Activated naive CD4-positive, alpha-beta T cell treated with Interleukin-2 at 50 U/mL for 16 hours (primary cell): ENCODE measurements at regions not wholly inside any gene's neighbourhood (a gene's known extent, or its start where the extent isn't known, plus 50 kb on each side); places are given as distances from the start of the nearest gene placed in this dataset.

Experiments used
- DNase-seq: peaks from one replicate; pipeline ENCODE4 v3.0.0-alpha.2; 2020

DNA sequence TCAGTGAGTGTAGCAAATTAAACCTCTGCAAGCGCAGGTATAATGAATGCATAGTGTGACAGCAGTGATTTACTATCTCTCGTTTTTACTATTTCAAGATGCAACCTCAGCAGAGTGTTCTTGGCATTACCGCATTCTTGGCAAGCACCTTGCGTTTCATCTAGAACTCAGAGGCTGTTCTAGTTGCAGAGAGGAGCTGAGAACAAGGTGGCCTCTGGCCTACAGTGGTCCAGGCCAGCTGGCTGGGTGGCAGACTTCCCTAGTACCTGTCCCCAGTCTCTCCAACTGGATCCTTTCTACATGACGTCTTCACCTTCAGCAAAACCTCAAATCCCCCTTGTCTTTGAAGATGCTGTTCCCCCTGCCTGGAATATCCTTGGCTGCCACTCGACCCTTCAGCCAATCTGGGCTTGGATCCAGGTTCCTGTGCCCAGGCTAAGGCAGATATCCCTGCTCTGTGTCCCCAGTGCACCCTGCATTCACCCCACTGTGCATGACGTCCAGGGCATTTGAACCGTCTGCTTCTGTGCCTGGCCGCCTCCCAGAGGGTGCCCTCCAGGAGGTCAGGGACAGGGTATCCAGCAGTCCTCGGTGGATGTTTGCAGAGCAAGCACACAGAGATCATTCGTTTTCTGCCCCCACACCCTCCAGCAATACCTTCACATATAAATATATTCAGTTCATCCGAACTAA is 120.4 kb upstream of the CPEB4 start:
- no peak for DNase-seq

DNA sequence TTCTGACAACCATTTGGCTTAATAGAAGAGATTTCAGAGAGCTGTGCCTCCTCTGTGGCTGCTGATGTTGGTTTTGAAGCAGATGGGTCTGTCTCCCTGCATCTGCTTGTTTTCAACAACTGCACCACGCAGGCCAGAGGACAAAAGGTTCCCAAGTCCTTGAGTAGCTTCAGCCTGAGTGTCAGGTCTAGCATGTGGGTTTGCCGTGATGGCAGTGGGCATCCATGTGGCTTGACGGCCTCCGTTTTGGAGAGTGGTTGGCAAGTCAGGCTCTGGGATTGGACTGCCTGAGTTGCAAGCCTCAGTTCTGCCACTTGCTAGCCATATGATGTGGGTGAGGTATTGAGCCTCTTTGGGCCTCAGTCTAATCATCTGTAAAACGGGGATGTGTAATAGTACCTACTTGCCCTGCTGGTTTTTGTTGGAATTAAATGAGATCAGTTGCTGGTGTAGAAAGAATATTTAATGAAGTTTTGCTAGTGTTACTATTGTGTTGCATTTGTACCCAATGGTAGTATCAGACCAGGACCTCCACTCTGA is 119.8 kb upstream of the CPEB4 start:
- DNase-seq = no peak

DNA sequence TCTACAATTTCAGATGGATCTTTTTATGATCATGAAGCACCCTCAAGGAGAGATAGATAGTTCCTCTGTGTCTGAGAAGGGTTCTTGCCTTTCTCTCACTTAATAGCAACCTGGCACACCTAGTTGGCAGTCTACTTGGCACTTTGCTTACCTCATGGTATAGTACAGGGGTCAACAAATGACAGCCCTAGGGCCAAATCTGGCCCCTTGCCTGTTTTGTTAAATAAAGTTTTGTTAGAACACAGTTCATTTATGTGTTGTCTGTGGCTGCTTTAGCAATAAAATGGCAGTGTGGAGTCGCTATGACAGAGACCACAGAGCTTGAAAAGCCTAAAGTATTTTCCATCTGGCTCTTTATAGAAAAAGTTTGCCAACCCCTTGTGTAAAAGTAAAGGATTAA is 119.3 kb upstream of the CPEB4 start:
- no peak for DNase-seq

DNA sequence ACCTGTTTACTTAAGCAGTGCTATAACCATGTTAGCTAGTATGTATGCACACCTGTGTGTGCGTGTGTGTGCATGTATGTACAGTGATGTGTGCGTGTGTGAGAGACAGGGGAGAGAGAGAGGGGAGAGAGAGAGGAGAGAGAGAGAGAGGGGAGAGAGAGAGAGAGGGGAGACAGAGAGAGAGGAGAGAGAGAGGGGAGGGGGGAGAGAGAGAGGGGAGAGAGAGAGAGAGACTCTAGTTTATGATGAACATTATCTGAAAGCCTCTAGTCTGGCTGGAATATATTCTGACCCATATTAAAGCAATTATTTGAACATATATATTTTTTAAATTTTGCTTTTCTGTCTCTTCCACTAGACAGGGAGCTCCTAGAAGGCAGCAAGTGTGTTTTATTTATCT is 117.5 kb upstream of the CPEB4 start:
- no peak for DNase-seq

DNA sequence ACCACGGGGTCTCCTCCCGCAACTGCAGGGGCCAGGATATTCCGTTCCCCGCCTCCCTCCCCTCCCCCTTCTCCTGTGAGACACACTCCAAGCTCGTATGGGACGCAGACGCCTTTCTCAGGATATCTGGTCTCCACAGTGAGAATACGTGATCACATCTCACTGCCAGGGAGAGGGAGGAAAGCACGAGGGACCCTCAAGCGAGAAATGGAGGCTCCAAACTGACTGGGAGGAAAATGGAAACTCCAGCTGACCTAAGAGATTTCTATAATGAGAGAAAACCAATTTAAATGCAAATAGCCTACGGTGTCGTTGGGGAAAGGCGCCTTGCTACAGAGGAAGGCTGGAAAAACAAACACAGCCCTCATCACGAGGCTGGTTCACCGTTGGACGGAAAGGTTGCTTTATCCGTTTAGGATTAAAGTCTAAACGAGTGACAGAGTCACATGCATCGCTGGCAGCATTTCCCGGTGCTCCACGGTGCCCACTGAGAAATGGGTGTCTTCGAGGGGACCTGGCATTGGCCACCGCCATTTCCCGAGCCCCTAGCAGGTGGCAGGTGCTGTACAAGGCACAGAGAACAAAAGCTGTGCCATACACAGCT is 116.9 kb upstream of the CPEB4 start:
- no peak for DNase-seq

DNA sequence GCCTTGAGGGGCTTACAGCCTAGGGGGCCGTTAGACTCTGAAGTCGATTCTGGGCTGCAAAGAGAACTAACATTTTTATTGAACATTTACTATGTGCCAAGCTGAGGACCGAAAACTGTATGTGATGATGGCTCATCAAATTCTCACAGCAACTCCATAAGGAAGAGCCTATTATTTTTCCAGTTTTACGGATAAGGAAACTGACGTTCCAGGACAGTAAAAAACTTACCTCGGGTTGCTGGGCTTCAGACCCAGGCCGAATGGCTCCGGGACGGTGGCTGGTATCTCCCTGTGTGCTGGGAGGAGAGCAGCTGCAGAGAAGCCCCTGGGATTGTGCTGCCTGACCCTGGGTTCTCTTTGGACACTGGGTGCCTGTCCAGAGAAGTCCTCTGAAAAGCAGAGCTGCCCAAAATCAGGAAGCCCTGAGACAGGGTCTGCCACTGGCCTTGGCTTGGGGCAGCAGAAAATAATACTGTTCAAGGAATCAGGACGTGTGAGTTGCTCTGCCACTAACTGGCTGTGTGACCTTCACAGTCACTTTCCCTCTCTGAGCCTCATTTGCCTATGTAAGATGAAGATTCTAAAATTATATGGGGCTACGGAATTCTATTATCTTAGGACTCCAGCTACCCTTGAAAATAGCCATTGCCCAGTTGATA is 116.3 kb upstream of the CPEB4 start:
- no peak for DNase-seq

DNA sequence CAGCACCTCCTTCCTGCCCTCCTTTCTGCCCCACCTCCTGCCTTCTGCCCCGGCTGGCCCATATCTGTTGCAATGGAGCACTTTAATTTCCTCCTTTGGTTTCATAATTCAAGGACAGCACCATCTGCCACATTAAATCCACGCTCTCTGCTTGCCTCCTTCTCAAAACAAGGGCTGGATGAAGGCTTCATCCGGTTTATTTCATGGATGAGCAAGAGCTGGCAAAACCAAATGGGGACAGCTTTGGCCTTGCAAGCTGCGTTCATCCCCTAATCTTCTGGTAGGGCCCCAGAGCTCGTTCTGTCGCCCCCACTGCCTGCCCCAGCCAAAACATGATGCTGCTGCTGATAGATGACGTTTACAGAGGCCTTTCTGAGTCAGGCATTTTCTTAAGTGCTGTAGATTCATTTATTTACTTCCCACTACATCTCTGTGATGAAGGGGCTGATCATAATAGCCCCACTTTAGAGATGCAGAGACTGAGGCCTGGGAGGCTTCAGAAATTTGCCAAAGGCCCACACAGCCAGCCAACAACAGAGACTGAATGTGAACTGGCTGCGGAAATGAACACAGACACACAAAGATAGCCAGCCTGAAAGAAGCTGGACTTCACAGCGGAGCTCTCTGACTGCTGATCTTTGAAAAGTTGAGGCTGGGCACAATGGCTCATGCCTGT is 115.6 kb upstream of the CPEB4 start:
- DNase-seq = no peak

DNA sequence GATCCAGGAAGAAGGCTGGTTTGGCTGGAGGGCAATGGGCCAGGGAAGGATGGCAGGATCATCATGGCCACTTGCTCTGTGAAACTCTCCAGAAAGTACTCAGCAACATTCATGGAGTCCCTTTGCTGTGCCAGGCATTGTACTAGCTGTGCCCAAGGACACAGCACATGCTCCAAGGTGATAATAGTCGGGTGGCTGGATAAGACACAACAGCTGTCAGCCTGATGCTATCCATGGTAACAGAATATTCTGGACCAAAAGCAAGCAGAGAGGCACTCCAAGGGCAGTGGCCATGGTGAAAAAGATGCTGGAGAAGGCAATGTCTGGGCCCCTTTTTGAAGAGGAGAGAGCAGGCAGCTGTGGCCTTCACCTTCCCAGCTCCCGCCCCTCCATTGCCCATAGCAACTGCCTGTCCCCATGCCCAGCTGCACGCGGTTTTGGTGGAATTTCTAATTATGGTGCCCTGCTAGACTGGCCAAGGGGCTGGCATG is 113.8 kb upstream of the CPEB4 start:
- no peak for DNase-seq

DNA sequence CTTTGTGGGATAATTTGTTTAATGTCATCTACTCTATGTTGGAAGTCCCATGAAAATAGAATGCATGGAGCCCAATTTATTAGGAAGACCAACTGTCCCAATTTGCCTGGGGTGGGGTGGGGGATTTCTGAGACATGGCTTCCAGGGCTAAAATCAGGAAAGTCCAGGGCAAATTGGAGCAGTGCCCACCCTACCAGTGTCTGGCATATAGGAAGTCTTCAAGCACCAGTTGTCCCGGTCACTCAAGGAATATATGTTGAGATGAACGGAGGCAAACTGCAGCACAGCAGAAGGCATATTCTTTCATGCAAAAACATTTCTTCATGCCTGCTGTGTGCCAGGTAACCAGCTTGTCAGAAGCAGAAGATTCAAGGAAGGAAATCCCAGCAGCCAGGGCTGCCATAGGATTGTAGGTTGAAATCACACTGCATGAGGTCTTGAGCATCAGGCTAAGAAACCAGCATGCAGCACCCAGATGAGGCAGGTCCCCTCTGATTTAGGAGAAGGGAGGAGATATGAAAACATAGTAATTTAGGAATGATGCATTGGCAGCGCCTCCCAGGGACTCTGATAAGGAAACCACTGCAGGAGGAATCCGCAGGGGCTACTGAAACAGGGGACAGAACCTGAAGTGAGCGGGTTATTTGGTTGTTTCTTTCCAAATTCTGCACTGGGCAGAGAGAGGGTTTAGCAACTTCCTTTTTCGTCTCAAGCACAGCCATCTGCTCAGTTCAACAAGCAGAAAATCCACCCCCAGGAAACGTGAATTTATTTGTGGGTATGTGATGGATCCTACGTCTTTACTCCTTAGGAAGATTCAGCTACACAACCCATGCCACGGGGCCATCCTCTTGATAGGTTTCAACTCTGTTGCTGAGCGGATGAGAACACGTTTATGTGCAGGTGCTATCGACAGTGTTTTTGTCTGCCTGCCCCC is 112.6 kb upstream of the CPEB4 start:
- no peak for DNase-seq

DNA sequence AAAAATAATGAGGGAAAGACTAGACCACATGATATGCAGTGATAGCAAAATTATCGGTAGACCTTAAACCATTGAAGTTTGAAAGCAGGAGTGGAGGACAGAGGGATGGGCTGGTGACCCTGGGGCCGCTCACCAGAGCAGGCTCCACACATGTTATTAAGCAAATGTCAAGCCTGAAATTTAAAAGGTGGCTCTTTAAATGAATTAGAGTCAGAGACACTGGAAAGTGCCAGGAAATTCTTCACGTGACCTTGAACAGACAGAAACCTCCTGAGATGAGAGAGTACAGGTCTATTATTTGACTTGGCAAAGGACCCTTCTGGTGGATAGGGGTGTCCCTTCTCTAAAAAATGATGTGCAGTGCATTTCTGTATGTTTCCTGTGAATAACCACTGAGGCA is 111.0 kb upstream of the CPEB4 start:
- DNase-seq = no peak

DNA sequence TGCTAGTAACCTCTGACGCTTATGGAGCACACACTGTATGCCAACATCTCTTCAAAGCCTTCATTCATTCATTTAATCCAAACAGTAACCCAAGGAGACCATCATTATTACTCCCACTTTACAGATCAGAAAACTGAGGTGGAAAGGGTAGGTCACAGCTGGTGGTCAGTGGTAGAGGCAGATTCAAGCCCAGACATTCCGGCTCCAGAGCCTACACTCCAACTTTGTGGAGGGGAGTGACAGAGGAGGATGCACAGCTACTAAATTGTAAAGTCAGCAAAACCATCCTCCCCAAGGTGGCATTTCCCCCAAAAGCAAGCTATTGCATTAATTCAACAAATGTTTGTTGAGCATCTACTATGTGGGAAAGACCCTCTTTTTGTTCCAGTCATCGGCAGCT is 110.5 kb upstream of the CPEB4 start:
- DNase-seq = no peak

DNA sequence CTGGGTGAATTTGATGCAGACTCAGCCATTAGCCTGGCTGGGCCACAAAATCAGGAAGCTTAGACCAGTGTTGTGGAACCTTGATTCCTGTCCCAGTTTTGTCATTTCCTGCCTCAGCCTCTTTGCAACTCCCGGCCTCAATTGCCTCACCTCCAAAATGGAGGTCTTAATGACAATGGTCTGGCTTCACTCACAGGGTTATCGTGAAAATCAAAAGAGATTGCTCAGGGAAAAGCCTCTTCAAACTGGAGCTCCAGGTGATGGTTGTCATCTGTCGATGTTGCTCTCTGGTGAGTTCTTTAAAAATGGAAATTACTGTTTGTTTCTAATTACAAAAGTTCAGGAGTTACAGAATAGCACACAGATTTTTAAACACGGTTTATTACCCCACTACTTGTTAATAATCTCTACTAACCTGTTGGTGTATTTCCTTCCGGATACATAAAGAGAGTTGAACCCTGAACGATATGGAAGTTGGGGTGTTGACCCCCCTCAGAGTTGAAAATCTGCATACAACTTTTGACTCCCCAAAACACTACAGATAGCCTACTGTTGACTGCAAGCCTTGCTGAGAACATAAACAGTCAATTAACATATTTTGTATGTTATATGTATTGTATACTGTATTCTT is 109.9 kb upstream of the CPEB4 start:
- no peak for DNase-seq

DNA sequence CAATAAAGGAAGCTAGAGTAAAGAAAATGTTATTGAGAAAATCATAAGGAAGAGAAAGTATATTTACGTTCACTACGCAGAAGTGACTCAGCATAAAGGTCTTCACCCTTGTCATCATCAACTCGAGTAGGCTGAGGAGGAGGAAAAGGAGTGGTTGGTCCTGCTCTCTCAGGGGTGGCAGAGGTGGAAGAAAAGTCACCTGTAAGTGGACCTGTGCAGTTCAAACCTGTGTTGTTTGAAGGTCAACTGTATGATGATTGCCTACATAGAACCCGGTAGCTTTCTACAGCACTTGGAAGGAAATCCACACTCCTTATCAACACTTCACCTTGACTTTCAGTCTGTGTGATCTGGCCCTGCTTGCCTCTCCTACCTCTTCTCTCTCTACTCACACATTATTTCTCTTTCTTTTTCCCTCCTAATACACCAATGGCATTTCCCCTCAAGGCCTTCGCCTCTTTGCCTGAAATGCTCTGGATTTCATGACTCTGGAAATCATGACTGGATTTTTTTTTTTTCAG is 109.3 kb upstream of the CPEB4 start:
- DNase-seq = no peak

DNA sequence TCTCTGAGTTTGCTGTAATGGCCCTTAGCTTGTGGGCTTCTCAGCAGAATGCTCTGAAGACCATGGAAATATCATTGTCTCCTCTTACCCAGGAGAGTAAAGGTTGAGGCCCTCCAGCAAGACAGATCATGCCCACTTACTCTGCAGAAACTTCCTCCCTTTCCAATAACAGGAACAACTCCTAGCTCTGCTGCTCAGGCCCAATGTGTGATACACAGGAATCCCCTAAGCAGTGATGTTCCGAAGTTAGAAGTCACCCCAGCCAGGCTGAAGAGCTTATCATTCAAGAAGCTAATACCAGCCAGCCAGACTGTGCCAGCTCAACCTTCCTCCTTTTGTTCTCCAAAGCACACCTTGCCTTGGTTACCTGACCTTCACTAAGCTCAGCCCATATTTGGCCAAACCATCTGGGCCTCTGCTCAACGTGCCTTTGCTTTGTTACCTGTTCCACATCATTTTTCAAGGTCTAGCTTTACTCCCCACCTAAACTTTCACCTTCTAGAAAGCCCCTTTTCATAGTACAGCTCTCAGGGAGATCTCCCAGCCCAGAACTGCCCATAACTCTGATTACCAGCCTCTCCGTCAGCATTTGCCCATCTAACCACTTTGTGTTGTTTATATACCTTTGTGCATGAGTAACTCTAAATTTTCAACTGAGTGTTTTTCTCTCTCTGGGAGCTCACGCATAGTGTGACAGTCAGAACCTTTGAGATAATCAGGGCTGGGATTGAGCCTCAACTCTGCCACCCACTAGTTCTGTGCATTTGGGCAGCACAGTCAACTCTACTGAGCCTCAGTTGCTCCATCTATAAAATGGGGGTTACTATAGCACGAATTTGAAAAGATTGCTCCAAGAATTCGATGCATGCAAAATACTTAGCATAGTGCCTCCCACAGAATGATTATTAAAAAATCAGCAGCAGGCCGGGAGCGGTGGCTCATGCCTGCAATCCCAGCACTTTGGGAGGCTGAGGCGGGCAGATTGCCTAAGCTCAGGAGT is 107.6 kb upstream of the CPEB4 start:
- no peak for DNase-seq

DNA sequence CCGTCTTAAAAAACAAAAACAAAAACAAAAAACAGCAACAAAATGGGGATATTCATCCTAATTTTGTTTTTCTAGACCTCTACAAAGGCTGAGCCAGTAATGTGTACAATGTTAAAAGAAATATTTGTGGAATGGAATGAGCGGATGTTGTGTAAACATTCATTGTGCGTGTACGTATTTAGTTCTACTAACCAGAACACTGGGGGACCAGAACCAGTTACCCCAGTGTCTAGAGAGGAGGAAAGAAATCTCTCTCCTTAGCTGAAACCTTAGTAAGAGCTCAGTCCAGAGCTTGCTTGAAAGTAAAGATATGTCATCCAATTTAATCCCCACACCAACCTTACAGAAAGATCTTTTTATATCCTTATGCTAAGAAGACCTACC is 106.7 kb upstream of the CPEB4 start:
- DNase-seq = no peak

DNA sequence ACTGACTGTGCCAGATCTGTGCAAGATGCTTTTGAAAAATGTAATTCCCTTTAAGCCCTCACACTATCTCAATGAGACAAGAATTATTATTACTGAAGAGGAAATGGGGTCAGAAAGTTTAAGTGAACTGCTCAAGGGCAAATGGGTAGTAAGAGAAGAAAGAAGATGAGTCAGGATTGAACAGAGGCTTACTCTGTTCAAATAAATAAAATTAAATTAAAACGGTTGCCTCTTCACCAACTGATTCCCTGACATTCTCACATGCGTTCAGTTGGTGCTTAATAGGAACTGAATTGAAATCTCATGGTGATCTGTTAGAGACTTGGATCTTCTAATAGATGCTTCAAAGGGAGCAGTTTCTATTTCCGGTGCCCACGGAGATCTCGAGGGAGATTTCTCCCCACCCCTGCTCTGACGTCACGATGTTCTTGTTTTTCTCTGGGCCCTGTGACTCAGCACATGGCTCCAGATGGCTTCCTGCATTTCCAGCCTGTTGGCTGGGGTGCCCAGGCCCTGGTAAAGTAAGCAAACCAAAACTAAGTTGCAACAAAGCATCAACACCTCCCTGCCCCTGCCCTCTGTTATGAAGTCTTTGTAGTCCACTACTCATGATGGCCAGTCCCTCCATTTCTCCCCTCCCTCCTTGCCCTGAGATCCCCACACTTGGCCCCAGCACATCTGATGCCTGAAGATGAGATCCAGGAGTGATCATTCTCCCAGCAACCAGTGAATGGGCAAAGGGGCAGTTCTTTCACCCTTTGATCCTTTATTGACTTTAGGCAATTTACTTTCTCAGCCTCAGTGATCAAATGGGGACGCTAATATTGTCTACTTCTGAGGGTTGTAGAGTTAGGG is 106.1 kb upstream of the CPEB4 start:
- DNase-seq = peak; percentile 67

DNA sequence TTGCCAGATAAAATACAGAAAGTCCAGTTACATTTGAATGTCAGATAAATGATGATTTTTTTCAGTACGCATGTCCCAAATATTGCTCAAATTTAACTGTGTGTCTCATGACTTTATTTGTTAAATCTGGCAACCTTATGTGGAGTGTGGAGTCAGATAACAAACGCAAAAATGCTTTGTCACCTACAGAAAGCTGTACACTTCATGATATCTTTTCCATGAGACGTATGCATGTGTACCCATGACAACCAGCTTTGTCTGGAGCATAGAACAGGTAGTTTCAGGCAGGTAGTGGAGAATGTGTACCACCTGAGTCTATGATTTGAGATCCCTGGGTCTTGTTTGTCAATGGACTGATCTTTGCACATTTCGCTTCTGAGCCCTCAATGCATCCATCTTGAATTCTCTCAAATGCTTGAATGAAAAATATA is 105.5 kb upstream of the CPEB4 start:
- DNase-seq = no peak

DNA sequence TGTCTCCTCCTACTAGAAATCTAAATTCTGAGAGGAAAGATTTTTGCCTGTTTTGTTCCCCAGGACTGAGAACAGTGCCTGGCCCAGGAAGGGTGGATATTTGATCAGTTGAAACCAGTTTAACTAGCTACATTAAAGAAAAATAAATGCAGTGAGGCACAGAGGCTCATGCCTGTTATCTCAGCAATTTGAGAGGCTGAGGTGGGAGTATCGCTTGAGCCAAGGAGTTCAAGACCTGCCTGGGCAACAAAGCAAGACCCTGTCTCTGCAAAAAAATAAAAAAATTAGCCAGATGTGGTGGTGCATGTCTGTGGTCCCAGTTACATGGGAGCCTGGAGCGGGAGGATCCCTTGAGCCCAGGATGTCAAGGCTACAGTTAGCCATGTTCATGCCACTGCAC is 104.8 kb upstream of the CPEB4 start:
- no peak for DNase-seq

DNA sequence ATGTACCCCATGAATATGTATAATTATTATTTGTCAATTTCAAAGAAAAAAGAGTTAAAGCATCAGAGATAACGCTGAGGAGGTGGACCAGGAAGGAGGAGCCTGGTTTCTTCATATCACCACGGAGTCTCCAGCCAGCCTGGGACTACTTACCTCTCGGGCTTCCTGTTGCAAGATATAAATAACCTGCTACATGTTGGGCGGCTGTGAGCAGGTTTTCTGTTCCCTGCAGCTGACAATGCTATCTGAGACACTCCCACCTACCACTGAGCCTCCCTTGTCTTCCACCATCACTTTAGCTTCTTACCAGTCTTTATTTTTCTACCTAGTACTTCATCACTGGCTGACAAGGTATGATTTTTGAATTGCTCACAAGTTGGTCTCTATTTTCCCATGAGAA is 102.7 kb upstream of the CPEB4 start:
- DNase-seq = no peak
